Thyroid gland (tissue), 4 donors: ENCODE measurements at regions not wholly inside any gene's neighbourhood (a gene's known extent, or its start where the extent isn't known, plus 50 kb on each side); places are given as distances from the start of the nearest gene placed in this dataset.

Source experiments
- DNase-seq, 2 donors: peaks; one replicate each; pipeline ENCODE4 v3.0.0-alpha.2; 2019
- H3K27ac ChIP-seq, 3 donors: fragments of 200-600 bp; sonication (generic); 1 replicate in 2 of 3; 2 replicates in 1 of 3; pipeline ENCODE4 v1.5.1; 2016 to 2019; ENCODE audit warnings: mild to moderate bottlenecking in 1 of 3, moderate library complexity in 1 of 3
- H3K27me3 ChIP-seq: fragments of 200-600 bp; sonication (generic); one replicate; pipeline ENCODE4 v1.5.1; 2019
- H3K36me3 ChIP-seq, 2 donors: fragments of 200-600 bp; sonication (generic); one replicate each; pipeline ENCODE4 v1.5.1; 2016 to 2019
- H3K4me1 ChIP-seq, 2 donors: fragments of 200-600 bp; sonication (generic); one replicate each; pipeline ENCODE4 v1.5.1; 2017 to 2019
- H3K4me3 ChIP-seq, 3 donors: fragments of 200-600 bp; sonication (generic); replicated peaks in 1 of 3; 1 replicate in 2 of 3; 2 replicates in 1 of 3; pipeline ENCODE4 v1.5.1; 2016; ENCODE audit warnings: mild to moderate bottlenecking in 1 of 3
- H3K9me3 ChIP-seq: fragments of 200-600 bp; sonication (generic); one replicate; pipeline ENCODE4 v1.5.1; 2017
- CTCF ChIP-seq, 6 experiments: fragments of 200-600 bp in 3 of 6; fragments of 450-650 bp in 3 of 6; sonication (generic) in 3 of 6; IDR thresholded peaks; one replicate each; pipeline ENCODE4 v1.5.1; 2016 to 2019; ENCODE audit warnings: antibody characterized with exemption in 6 of 6, mild to moderate bottlenecking in 2 of 6, inconsistent platforms in 1 of 6, moderate library complexity in 1 of 6
- POLR2A ChIP-seq, 2 donors: fragments of 450-650 bp; IDR thresholded peaks; one replicate each; pipeline ENCODE4 v1.6.1; 2017; ENCODE audit warnings: antibody characterized with exemption in 2 of 2, mild to moderate bottlenecking in 2 of 2, moderate library complexity in 1 of 2
- WGBS, 2 donors: methylation state at CpG; one replicate each; pipeline ENCODE4 v1.1.5; 2017; 5-methylcytosine and 5-hydroxymethylcytosine counted together
- intact Hi-C: fragments of 100-400 bp; cut with DNase I; formaldehyde crosslinking; loops from one replicate; pipeline ENCODE4 v1.15.1; 2023

GRCh38 chr3:30970183-30970582, 75.7 kb upstream of the GADL1 start:
- TF ChIP-seq CTCF (IDR thresholded peaks at IDR 0.05) (peak in 2 of 6 experiments; percentile 17), POLR2A (IDR thresholded peaks at IDR 0.05) (no peak)
- no peak overlapping the region for H3K4me3 ChIP-seq
- H3K4me1 ChIP-seq = no peaks in the 10 kb centered on the region
- H3K36me3 ChIP-seq = no peaks in the 10 kb centered on the region
- no peak for DNase-seq
- no peaks in the 10 kb centered on the region for H3K27me3 ChIP-seq
- no peaks in the 10 kb centered on the region for H3K9me3 ChIP-seq
- intact Hi-C loops = no loop called here
- H3K27ac ChIP-seq = no peak overlapping the region
- WGBS, 2 donors = 77 to 86% methylated on average over 2 of the region's 2 CpGs

- WGBS, 2 donors = 82 to 88% methylated on average over 1 of the region's 1 CpG
- DNase-seq = no peak
Measured at GRCh38 chr3:30972449-30972848, 78.0 kb upstream of the GADL1 start.

GRCh38 chr3:30974071-30974470, 79.6 kb upstream of the GADL1 start:
- Histone ChIP-seq H3K27me3 (no peaks in the 10 kb centered on the region), H3K4me3 (no peak overlapping the region), H3K36me3 (no peaks in the 10 kb centered on the region), H3K4me1 (no peaks in the 10 kb centered on the region), H3K27ac (no peak overlapping the region), H3K9me3 (no peaks in the 10 kb centered on the region)
- intact Hi-C loops = no loop called here
- WGBS, 2 donors = 90 to 96% methylated on average over 2 of the region's 2 CpGs
- DNase-seq = no peak
- no peak for TF ChIP-seq CTCF (IDR thresholded peaks at IDR 0.05)

More at GRCh38 chr3:30972449-30972848, 78.0 kb upstream of the GADL1 start:
- no peaks in the 10 kb centered on the region for H3K9me3 ChIP-seq
- no peak for TF ChIP-seq CTCF (IDR thresholded peaks at IDR 0.05)
- no peak for TF ChIP-seq POLR2A (IDR thresholded peaks at IDR 0.05)
- no peak overlapping the region for H3K4me3 ChIP-seq
- intact Hi-C loops = no loop called here
- H3K4me1 ChIP-seq = no peaks in the 10 kb centered on the region
- H3K27ac ChIP-seq = no peak overlapping the region
- no peaks in the 10 kb centered on the region for H3K36me3 ChIP-seq
- no peaks in the 10 kb centered on the region for H3K27me3 ChIP-seq

- WGBS, 2 donors = 96 to 100% methylated on average over 1 of the region's 1 CpG
- H3K4me1 ChIP-seq = no peaks in the 10 kb centered on the region
- no peak overlapping the region for H3K27ac ChIP-seq
- H3K4me3 ChIP-seq = no peak overlapping the region
- no peaks in the 10 kb centered on the region for H3K9me3 ChIP-seq
- no peaks in the 10 kb centered on the region for H3K27me3 ChIP-seq
- no peak for DNase-seq
- no peaks in the 10 kb centered on the region for H3K36me3 ChIP-seq
- TF ChIP-seq CTCF (IDR thresholded peaks at IDR 0.05) (no peak), POLR2A (IDR thresholded peaks at IDR 0.05) (no peak)
- intact Hi-C loops = no loop called here
Measured at GRCh38 chr3:30977592-30977991, 83.1 kb upstream of the GADL1 start.

GRCh38 chr3:30980993-30981392, 86.5 kb upstream of the GADL1 start:
- TF ChIP-seq POLR2A (IDR thresholded peaks at IDR 0.05) (no peak), CTCF (IDR thresholded peaks at IDR 0.05) (no peak)
- no peak for DNase-seq
- no peaks in the 10 kb centered on the region for H3K4me1 ChIP-seq
- intact Hi-C loops = no loop called here
- H3K4me3 ChIP-seq = no peak overlapping the region
- no peaks in the 10 kb centered on the region for H3K9me3 ChIP-seq
- H3K27me3 ChIP-seq = no peaks in the 10 kb centered on the region
- no peaks in the 10 kb centered on the region for H3K36me3 ChIP-seq
- no peak overlapping the region for H3K27ac ChIP-seq
